ENCODE measurements at regions not wholly inside any gene's neighbourhood (a gene's known extent, or its start where the extent isn't known, plus 50 kb on each side); places are given as distances from the start of the nearest gene placed in this dataset.

DNA sequence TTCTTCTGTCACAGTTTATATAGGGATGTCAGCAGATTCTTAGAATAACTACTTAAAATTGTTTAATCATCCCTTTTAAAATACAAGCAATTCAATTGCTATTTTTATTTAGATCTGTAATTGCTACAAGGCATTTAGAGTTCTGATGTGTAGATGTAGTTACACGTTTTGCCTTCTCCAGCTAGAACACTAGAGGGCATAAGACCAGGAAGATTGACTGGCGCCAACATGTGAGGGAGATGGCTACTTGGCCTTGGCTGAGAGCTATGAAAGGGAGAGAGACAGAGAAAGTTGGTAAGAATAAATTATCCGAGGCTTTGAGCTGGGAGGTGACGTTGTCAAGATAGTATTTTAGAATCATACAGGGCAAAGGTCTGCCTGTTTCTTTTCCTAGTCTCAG, 563.7 kb upstream of the PRKX start:
- ChIA-PET CTCF (no interaction called here), POLR2A (no interaction called here)
- Histone ChIP-seq H3K9me3 (no peaks in the 10 kb centered on the region), H2AFZ (ENCODE audit: low read depth) (no peak overlapping the region), H3K9me2 (no peaks in the 10 kb centered on the region), H3K9ac (no peak overlapping the region), H3K27me3 (ENCODE audit: insufficient read depth) (no peaks in the 10 kb centered on the region), H3K27ac (ENCODE audit: low read depth in 2 of 2, low read length in 1 of 2) (no peak overlapping the region), H4K20me1 (ENCODE audit: insufficient read depth) (no peaks in the 10 kb centered on the region), H3F3A (replicated peaks; ENCODE audit: insufficient read depth) (no peaks in the 10 kb centered on the region), H3K4me3 (ENCODE audit: low read depth in 2 of 2, low read length in 1 of 2) (no peak overlapping the region), H3K4me2 (no peak overlapping the region), H3K4me1 (ENCODE audit: control insufficient read depth in 1 of 2, insufficient read depth in 2 of 2, low read depth in 1 of 2, low read length in 1 of 2) (no peaks in the 10 kb centered on the region), H3K36me3 (replicated peaks in 1 of 2; ENCODE audit: control insufficient read depth in 1 of 2, insufficient read depth in 2 of 2, low read length in 1 of 2) (no peaks in the 10 kb centered on the region), H3K79me2 (ENCODE audit: insufficient read depth) (no peaks in the 10 kb centered on the region)
- TF ChIP-seq CTCF (IDR thresholded peaks at IDR 0.05), result peak; percentile 20; the same call in 1 of the 2 replicates
- TF ChIP-seq, protein P1, sequence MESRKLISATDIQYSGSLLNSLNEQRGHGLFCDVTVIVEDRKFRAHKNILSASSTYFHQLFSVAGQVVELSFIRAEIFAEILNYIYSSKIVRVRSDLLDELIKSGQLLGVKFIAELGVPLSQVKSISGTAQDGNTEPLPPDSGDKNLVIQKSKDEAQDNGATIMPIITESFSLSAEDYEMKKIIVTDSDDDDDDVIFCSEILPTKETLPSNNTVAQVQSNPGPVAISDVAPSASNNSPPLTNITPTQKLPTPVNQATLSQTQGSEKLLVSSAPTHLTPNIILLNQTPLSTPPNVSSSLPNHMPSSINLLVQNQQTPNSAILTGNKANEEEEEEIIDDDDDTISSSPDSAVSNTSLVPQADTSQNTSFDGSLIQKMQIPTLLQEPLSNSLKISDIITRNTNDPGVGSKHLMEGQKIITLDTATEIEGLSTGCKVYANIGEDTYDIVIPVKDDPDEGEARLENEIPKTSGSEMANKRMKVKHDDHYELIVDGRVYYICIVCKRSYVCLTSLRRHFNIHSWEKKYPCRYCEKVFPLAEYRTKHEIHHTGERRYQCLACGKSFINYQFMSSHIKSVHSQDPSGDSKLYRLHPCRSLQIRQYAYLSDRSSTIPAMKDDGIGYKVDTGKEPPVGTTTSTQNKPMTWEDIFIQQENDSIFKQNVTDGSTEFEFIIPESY (IDR thresholded peaks at IDR 0.05; ENCODE audit: borderline replicate concordance, low read depth), result no peak
- 6% methylated on average over 4 of the region's 4 CpGs for WGBS (ENCODE audit: low lambda C conversion rate)
- DNase-seq, result no peak

- Histone ChIP-seq H3K36me3 (replicated peaks in 1 of 2; ENCODE audit: control insufficient read depth in 1 of 2, insufficient read depth in 2 of 2, low read length in 1 of 2) (no peaks in the 10 kb centered on the region), H3K4me3 (ENCODE audit: low read depth in 2 of 2, low read length in 1 of 2) (no peak overlapping the region), H3K27me3 (ENCODE audit: insufficient read depth) (no peaks in the 10 kb centered on the region), H3K27ac (ENCODE audit: low read depth in 2 of 2, low read length in 1 of 2) (no peak overlapping the region), H2AFZ (ENCODE audit: low read depth) (no peak overlapping the region), H3K9me2 (no peaks in the 10 kb centered on the region), H3K9me3 (no peaks in the 10 kb centered on the region), H4K20me1 (ENCODE audit: insufficient read depth) (no peaks in the 10 kb centered on the region), H3K9ac (no peak overlapping the region), H3K4me1 (ENCODE audit: control insufficient read depth in 1 of 2, insufficient read depth in 2 of 2, low read depth in 1 of 2, low read length in 1 of 2) (no peaks in the 10 kb centered on the region), H3K4me2 (no peak overlapping the region), H3F3A (replicated peaks; ENCODE audit: insufficient read depth) (no peaks in the 10 kb centered on the region), H3K79me2 (ENCODE audit: insufficient read depth) (no peaks in the 10 kb centered on the region)
- CTCF ChIA-PET, result no interaction called here
- WGBS (ENCODE audit: low lambda C conversion rate), result 1% methylated on average over 2 of the region's 2 CpGs
- no peak for DNase-seq
- TF ChIP-seq NRF1 (IDR thresholded peaks at IDR 0.05; ENCODE audit: low read depth, low read length) (no peak), TAF1 (IDR thresholded peaks at IDR 0.05; ENCODE audit: borderline replicate concordance, low read depth, low read length) (no peak), NFIC (IDR thresholded peaks at IDR 0.05; ENCODE audit: borderline replicate concordance) (no peak), ELF1 (IDR thresholded peaks at IDR 0.05) (no peak), CHD2 (IDR thresholded peaks at IDR 0.05; ENCODE audit: low read length, partially characterized antibody) (no peak), TEAD4 (IDR thresholded peaks at IDR 0.05; ENCODE audit: borderline replicate concordance, insufficient read depth) (no peak), GABPA (IDR thresholded peaks at IDR 0.05; ENCODE audit: low read depth) (no peak), RCOR1 (IDR thresholded peaks at IDR 0.05; ENCODE audit: low read length) (no peak), EP300 (IDR thresholded peaks at IDR 0.05; ENCODE audit: borderline replicate concordance in 1 of 2, low read depth in 1 of 2, low read length in 1 of 2) (no peak), FOSL2 (IDR thresholded peaks at IDR 0.05; ENCODE audit: borderline replicate concordance, low read depth) (no peak), SMC3 (IDR thresholded peaks at IDR 0.05; ENCODE audit: low read depth, low read length) (no peak)
- POLR2A ChIA-PET, result no interaction called here
Measured at GRCh38 chrX:4268676-4269075, 555.2 kb upstream of the PRKX start.

Measured in SK-N-SH (cell line).